ENCODE measurements at regions not wholly inside any gene's neighbourhood (a gene's known extent, or its start where the extent isn't known, plus 50 kb on each side); places are given as distances from the start of the nearest gene placed in this dataset.

GRCh38 chr2:15727396-15728244 is 136.0 kb downstream of the DDX1 start:
- Histone ChIP-seq H3K36me3 (ENCODE audit: insufficient read depth, low read length) (no peaks in the 10 kb centered on the region), H3K27me3 (ENCODE audit: control insufficient read depth in 1 of 2, insufficient read depth in 2 of 2, low read length in 2 of 2) (peaks cover 0 to 2% of the 10 kb centered on the region in 2 experiments), H3K9me3 (ENCODE audit: control insufficient read depth in 1 of 2, insufficient read depth in 1 of 2, low read length in 2 of 2) (peaks cover 0 to 6% of the 10 kb centered on the region in 2 experiments), H3K4me1 (ENCODE audit: insufficient read depth, low read length) (no peaks in the 10 kb centered on the region), H3K4me3 (ENCODE audit: low read length) (no peak overlapping the region), H3K27ac (ENCODE audit: low read depth in 1 of 2, low read length in 2 of 2) (no peak overlapping the region)
- Mint-ChIP-seq H3K36me3 (ENCODE audit: low read depth) (no peaks in the 10 kb centered on the region), H3K27me3 (peaks cover 18% of the 10 kb centered on the region), H3K9me3 (no peaks in the 10 kb centered on the region), H3K27ac (no peak overlapping the region), H3K4me3 (no peak overlapping the region), H3K4me1 (ENCODE audit: low read depth) (no peaks in the 10 kb centered on the region)
- no peak for DNase-seq
- CTCF ChIA-PET, result no interaction called here
- POLR2A ChIA-PET, result no interaction called here
- intact Hi-C loops (cut with DNase I, micrococcal nuclease), result no loop called here
- TF ChIP-seq CTCF (IDR thresholded peaks at IDR 0.05), result no peak
- ATAC-seq (ENCODE audit: poor library complexity), result no peak

DNA sequence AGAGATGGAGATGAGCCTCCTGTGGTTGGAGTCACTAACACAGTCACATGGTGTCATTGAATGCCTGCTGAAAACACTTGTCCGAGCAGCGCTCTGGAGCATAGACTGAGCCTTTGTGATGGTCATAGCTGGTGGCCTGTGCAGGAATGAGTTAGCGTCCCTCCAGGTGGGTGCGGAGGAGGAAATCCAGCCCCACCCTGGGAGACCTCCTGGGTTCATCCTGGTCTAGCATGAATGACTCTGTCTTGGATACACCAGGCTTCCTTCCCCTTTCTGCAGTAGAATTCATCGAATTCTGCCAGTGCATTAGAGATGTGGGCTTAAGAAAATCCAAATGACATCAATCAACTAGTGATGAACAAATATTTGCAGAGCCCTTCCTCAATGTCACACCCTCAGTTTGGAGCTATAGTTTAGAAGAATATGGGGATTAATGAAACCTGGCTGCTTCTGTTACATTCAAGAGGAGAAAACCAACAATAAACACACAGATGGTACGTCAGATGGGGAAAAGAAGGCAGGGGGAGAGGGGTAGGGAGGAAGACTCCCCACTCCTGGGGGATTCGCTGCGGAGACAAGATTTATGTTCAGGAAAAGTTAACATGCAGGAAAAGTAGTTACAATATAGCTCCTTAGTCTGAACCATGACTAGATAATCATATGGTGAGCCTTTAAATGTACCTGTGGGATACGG is 136.7 kb downstream of the DDX1 start:
- no peak overlapping the region for H3K4me3 ChIP-seq (ENCODE audit: low read length)
- Mint-ChIP-seq H3K36me3 (ENCODE audit: low read depth) (no peaks in the 10 kb centered on the region), H3K4me1 (ENCODE audit: low read depth) (no peaks in the 10 kb centered on the region), H3K9me3 (no peaks in the 10 kb centered on the region), H3K4me3 (no peak overlapping the region), H3K27me3 (peaks cover 18% of the 10 kb centered on the region), H3K27ac (no peak overlapping the region)
- no peak for DNase-seq
- ChIA-PET POLR2A (no interaction called here), CTCF (no interaction called here)
- H3K4me1 ChIP-seq (ENCODE audit: insufficient read depth, low read length), result no peaks in the 10 kb centered on the region
- H3K27ac ChIP-seq (ENCODE audit: low read depth in 1 of 2, low read length in 2 of 2), result no peak overlapping the region
- no peak for TF ChIP-seq CTCF (IDR thresholded peaks at IDR 0.05)
- H3K9me3 ChIP-seq (ENCODE audit: control insufficient read depth in 1 of 2, insufficient read depth in 1 of 2, low read length in 2 of 2), result peaks cover 0 to 6% of the 10 kb centered on the region in 2 experiments
- H3K36me3 ChIP-seq (ENCODE audit: insufficient read depth, low read length), result no peaks in the 10 kb centered on the region
- no peak for ATAC-seq (ENCODE audit: poor library complexity)
- H3K27me3 ChIP-seq (ENCODE audit: control insufficient read depth in 1 of 2, insufficient read depth in 2 of 2, low read length in 2 of 2), result peaks cover 0 to 2% of the 10 kb centered on the region in 2 experiments
- intact Hi-C loops (cut with DNase I, micrococcal nuclease), result no loop called here

- intact Hi-C loops (cut with DNase I, micrococcal nuclease), result no loop called here
- H3K27ac Mint-ChIP-seq, result no peak overlapping the region
- Histone ChIP-seq H3K27me3 (ENCODE audit: control insufficient read depth in 1 of 2, insufficient read depth in 2 of 2, low read length in 2 of 2) (peaks cover 0 to 2% of the 10 kb centered on the region in 2 experiments), H3K4me1 (ENCODE audit: insufficient read depth, low read length) (no peaks in the 10 kb centered on the region), H3K36me3 (ENCODE audit: insufficient read depth, low read length) (no peaks in the 10 kb centered on the region), H3K4me3 (ENCODE audit: low read length) (no peak overlapping the region), H3K27ac (ENCODE audit: low read depth in 1 of 2, low read length in 2 of 2) (no peak overlapping the region), H3K9me3 (ENCODE audit: control insufficient read depth in 1 of 2, insufficient read depth in 1 of 2, low read length in 2 of 2) (peaks cover 0 to 6% of the 10 kb centered on the region in 2 experiments)
- ATAC-seq (ENCODE audit: poor library complexity) (no peak), DNase-seq (no peak)
- H3K36me3 Mint-ChIP-seq (ENCODE audit: low read depth), result no peaks in the 10 kb centered on the region
- no peaks in the 10 kb centered on the region for H3K4me1 Mint-ChIP-seq (ENCODE audit: low read depth)
- TF ChIP-seq CTCF (IDR thresholded peaks at IDR 0.05), result no peak
- H3K4me3 Mint-ChIP-seq, result no peak overlapping the region
- ChIA-PET POLR2A (no interaction called here), CTCF (no interaction called here)
- no peaks in the 10 kb centered on the region for H3K9me3 Mint-ChIP-seq
- peaks cover 14% of the 10 kb centered on the region for H3K27me3 Mint-ChIP-seq
Observed at GRCh38 chr2:15729001-15729400, 137.3 kb downstream of the DDX1 start.
